G401 (cell line): ENCODE measurements at regions not wholly inside any gene's neighbourhood (a gene's known extent, or its start where the extent isn't known, plus 50 kb on each side); places are given as distances from the start of the nearest gene placed in this dataset.
"Not testable (repeated sequence)": the region's sequence is repeated elsewhere in the genome, so short reads cannot be mapped to it uniquely, and the experiment has no call there.

Source experiments
- DNase-seq: peaks from one replicate; pipeline ENCODE4 v3.0.0-alpha.2; 2015; ENCODE audit warnings: low spot score
- in situ Hi-C: cut with HindIII; loops from 2 replicates; pipeline ENCODE4 v1.10.0; 2016; ENCODE audit warnings: low sequenced_read_pairs, mixed read lengths

DNA sequence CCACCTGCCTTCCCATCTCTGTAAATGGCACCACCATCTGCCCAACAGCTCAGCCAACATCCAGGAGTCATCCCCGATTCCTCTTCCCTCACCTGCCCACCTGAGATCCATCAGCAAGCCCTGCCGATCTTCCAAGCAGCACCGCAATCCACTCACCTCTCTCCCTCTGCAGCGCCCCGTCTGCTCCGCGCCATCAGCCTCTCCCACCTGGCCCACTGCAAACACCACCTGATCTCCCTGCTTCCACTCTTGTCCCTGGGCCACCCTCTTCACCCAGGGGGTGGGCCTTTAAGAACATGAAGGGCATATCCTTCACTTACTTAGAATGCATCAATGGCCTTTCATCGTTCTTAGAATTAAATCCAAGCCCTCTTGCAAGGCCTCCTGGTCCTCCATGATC is 457.3 kb upstream of the SULF2 start:
- in situ Hi-C loops: no loop called here
- no peak for DNase-seq

DNA sequence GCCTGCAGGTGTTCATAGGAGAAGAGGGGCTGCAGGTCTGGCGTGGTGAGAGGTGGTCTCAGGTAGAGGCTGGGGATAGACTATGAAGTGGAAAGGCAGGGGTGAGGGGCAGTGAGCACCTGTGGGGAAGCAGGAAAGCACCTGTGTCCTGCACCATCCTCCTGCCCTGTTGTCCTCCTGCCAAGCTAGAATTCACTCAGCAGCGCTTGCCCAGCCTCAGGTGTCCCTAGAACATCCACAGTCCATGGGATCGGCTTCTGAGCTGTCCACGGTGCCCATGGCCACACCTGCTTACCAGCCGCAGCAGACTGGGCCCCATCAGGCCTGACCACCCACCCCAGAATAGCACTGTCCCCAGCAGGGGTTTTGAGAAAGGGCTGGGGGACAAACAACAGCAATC is 456.2 kb upstream of the SULF2 start:
- in situ Hi-C loops: no loop called here
- DNase-seq: no peak

DNA sequence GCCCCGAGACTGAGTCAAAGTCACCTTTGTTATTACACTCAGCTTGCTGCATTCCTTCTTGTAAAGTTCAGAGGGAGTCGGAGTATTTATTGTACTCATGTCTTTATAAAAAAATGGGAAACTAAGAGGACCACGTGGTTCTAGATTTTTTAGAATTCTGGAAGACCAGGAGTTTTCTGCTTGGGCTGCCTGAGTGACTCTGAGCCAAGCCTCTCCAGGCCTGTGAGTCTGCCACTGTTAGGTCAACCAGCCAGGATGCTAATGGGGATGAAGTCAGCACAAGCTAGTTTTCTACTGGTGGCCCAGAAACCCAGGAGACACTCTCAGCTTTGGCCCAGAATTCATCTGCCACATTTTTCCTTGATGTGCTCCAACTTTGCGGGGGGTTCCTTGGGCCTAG is 453.5 kb upstream of the SULF2 start:
- DNase-seq: no peak
- in situ Hi-C loops: no loop called here

DNA sequence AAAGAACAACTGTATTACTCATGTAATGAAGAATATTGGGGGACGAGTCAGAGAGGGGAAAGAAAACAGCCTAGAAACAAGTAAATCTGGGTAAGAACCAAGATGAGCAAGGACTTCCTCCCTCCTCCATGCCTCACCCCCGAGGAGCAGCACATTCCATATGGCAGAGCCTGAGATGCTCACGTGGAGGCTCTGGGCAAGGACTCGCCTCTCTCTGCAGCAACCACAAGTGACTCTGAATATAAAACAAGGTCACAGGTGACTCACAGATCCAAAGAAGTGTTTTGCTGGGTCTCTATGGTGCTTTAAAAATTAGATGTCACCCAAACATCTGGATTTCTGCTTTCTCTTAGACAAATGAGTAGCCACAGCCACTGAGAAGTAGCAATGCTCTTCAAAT is 453.0 kb upstream of the SULF2 start:
- DNase-seq: no peak
- in situ Hi-C loops: no loop called here

DNA sequence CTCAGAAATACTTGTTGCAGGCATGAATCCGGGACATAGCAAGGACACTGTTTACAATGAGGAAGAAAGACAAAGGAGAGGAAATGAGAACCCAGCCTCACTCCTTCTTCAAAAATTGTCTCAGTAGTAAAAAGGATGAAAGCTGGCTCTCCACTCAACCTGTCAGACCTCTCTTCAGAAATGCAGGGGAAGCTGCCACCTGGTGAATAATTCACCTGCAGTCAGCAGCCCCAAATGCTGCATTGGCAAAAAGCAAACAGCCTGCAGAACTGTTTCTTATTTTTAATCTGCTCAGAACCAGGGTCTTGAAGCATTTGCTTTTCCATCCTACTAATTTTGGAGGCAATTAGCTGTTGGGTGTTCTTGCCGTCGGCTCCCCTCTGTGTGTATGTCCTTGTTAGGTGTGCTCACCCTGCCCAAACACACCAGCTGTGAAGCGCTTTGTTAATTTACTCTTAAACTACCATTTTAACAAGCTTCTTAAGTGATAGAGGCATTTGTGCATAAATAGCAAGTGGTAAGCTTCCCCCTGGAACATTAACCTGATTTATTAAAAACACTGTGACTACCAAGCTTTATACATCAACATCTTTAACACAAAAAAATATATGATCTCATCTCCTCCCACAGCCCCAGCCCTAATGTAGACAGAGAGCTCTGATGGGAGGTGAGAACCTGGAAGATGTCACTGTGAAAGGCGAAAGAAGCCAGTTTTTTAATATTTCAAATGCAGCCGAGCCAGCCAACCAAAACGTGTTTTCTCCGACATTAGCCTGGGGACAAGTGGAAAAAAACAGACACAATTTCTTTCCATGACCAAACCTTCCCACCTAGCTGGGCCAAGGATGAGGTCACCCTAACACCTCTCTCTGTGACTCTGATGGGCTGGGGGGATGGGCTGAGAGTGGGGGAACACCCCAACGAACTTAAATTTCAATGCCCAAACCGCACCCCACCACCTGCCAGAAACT is 451.0 kb upstream of the SULF2 start:
- no peak for DNase-seq
- in situ Hi-C loops: no loop called here

DNA sequence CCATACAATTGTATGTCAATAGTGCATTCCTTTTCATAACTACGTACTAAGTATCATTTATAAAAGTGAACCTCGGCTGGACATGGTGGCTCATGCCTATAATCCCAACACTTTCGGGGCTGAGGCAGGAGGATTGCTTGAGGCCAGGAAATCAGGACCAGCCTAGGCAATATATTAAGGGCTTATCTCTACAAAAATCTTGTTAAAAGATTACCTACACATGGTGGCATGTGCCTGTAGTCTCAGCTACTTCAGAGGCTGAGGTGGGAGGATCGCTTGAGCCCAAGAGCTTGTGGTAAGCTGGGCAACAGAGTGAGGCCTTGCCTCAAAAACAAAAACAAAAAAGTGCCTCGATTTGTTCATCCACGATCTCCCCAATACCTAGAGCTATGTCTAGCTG is 449.7 kb upstream of the SULF2 start:
- in situ Hi-C loops: no loop called here
- no peak for DNase-seq

DNA sequence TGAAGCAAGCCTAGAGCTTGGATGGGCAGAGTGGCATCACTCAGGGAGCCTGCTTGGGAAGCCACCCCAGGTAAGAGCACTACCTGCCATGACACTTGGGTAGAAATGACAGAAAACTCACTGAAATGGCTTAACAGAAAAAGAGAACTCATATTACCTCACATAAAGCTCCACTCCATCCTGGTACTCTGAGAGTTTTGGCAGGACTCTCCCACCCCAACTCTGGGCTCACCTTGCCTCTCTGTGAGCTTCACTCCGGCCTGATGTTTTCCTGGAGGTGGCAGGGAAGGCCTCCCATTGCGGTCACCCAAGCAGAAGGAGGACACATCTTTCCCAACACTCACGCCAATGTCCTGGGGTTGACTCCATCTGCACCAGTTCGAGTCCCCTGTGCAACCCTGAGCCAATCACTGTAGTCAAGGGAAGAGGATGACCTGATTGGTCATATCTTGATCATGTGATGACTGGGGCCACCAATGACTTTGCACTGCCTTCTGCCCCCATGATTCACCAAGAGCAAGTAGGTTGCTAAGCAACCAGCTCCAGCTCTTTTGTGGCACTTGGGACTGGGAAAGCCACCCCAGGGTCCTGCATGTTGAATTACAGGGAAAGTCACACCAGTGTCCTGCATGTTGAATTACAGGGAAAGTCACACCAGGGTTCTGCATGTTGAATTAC is 446.1 kb upstream of the SULF2 start:
- no peak for DNase-seq
- in situ Hi-C loops: no loop called here

DNA sequence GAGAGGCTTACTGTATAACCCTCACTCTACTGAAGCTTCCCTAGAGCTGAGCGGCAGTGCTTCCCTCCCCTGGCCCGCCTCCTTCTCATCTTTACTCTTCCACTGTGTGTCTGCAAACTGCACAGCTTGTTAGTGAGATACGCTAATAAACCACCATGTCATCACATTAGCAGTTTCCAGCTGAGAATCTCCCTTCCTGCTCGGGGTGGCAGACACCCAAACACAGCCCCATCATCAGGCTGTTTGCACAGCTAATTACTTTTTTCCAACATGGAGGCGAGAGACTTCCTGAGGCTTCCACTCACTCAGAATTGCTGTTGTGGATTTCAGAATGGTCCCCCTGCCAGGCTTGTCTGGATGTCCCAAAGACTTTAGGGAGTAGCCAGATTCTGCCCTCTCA is 444.9 kb upstream of the SULF2 start:
- in situ Hi-C loops: no loop called here
- DNase-seq: no peak

DNA sequence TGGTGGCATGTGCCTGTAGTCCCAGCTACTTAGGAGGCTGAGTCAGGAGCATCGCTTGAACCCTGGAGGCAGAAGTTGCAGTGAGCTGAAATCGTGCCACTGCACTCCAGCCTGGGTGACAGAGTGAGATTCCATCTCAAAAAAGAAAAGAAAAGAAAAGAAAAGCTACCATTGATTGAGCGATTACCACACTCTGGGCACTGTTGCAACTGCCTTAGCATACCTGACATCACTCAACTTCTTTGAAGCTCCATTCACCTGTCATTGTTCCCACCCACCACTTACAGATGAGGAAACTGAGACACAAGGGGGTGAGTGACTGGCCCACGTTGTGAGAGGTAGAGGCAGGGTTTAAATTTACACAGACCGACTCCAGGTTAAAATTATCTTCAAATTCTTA is 442.1 kb upstream of the SULF2 start:
- no peak for DNase-seq
- in situ Hi-C loops: no loop called here

DNA sequence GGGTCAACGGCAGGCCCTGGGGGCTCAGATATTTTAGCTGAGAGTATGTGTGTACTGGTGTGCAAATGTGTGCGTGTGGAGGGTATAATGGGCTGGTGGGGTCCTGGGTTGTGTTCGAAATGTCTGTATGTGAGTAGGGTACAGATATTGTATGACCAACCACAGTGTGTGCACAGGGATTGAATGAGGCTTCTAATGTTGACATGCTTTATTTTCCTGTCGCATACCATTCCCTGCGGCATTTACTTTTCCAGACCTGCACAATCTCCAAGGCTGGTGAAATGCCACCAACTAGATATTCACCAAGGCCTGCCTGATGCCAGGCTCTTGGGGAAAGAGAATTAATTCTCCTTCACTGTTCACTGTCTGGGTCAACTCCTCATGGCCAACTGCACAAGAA is 441.4 kb upstream of the SULF2 start:
- no peak for DNase-seq
- in situ Hi-C loops: no loop called here

DNA sequence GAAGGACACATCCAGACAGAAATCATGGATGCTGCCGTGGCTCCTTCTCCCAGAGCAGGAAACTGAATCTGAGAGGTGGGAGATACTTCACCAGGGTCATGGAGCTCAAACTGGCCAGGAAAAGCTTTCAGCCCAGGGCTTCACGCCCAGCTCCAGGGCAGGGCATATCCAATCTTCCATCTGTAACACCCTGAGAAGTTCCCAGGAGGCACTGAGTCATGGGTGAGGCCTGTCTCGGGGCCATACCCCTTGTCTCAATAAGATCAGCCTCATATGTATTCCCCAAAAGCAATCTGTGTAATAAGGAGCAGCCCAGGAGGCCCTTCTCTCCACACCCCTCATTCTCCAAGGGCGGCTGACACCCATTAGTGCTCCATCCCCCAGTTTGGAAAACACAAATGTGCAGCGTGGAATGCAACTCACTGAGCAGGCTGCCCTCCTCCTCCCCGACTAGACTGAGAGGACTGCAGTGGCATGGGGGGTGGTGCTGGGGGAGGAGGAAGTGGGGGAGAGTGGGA is 439.3 kb upstream of the SULF2 start:
- DNase-seq: no peak
- in situ Hi-C loops: loop anchor here (5.0 kb wide), 1 partner anchor 53 kb away; no protein-coding TSS in a partner anchor

DNA sequence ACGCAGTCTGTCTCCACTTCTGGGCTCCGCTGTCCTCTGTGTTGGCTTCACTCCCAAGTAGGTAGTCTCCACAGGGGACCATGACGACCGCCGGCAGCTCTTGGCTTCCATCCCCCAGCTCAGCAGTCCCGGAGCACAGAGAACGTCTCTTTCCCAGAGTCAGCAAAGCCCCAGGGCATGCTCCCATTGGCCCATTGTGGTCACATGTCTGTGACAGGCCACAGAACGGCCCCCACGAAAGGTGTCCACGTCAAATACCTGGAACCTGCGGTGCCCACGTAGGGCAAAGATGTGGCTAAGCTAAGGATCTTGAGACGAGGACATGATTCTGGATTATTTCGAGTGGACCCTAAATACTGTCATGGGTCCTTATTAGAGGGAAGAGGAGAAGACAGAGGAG is 438.4 kb upstream of the SULF2 start:
- in situ Hi-C loops: loop anchor here (5.0 kb wide), 1 partner anchor 54 kb away; no protein-coding TSS in a partner anchor

DNA sequence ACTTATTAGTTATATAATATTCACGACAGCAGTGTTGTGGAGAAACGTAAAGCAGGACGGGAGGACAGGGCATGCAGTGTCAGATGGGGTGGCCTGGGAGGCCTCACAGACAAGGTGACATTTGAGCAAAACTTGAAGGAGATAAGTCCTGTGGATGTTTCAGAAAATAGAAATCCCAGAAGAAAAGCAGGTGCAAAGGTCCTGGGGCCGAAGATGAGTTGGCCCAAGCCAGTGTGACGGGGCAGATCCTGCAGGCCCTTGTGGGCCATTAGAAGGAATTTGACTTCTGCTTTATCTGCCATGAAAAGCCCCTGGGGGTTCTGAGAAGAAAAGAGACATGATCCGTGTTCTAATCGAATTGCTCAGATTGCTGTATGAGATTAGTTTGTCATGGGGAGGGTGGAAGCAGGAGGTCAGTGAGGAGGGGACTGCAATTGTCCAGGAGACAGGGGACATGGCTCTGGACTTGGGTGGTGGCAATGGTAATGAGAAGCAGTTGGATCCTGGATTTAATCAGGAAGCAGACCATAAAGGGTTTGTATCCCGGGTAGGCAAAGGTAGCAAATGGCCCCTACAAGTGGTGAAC is 437.4 kb upstream of the SULF2 start:
- in situ Hi-C loops: loop anchor here (5.0 kb wide), 1 partner anchor 55 kb away; no protein-coding TSS in a partner anchor
- no peak for DNase-seq

More for the DNA sequence above, 438.4 kb upstream of the SULF2 start:
- no peak for DNase-seq

DNA sequence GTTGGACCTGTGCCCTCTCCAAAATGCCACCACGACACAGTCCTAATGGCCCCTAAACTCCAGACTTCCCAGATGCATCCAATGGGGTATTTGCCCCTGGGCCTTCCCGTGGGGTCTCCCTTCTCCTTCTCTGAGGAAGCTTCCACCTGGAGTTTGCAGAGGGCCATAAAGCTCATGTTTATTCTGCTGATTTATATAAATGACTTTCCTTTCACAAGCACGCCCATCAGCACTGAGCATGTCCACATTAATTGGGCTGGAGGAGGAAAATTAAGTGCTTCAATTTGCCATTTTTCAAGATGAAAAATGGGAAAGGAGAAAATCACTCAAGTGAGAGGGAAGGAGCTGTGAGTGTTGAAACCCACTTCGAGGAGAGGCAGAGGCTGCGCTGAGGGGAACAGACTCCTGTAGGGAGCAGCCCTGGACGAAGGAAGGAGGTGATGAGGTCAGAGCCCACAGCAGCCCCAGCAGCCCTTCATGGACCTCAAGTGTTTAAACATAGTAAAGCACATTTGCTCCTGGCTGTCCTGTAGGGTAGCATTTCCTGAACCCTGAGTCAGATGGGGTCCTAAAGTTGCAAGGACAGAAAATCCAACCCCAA is 434.9 kb upstream of the SULF2 start:
- in situ Hi-C loops: loop anchor here (5.0 kb wide), 1 partner anchor 57 kb away; no protein-coding TSS in a partner anchor
- DNase-seq: no peak

DNA sequence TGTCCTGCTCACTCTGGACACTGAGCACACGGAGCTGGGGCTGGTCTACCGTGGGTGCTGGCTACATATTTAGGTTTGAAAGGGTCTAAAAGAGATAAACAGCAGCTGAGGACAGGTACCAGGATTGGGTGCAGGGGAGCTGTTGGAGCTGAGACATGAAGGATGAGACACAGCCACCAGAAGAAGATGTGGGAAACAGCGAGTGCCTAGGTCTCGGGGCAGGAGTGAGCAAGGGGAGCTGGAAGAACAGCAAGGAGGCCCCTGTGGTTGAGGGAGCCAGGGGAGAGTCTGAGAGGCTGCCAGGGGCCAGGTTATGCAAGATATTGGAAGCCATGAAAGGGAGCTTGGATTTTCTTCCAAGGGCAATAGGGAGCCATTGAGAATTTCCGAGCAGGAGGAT is 434.0 kb upstream of the SULF2 start:
- no peak for DNase-seq
- in situ Hi-C loops: no loop called here

DNA sequence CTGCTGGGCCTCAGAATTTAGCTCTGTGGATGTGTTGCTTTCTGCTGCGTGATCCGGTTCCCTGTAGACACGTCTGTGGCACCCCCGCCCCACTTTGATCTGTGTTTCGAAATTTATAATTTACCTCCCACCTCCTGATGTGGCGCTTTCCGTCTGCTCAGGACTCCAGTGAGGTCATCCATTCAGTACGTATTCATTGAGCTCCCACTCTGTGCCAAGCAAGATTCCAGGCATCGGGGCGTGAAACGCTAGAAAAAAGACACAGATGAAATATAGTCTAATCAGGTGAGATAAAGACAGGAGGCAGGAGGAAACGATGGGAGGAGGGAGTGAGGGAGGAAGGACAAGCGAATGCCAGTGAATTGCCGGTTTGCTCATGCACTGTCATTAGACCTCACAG is 431.9 kb upstream of the SULF2 start:
- in situ Hi-C loops: no loop called here
- DNase-seq: no peak

DNA sequence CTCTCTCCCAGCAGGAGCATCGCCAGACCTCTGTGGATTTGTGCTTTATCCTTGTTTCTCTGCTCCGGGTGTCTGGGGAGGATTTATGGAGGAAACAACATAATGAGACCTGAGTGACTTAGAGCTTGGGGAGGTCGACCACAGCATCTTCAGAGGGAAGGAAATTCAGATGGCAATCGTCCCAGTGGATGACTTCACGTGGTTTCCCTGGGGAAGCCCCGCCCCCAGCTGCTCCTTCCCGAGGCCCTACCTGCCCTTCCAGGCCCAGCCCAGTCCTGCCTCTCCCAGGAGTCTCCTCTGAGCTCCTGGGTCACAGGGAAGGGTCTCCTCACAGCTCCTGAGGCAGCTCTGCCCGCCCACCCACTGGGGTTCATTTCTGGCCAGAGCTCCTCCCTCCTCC is 430.3 kb upstream of the SULF2 start:
- DNase-seq: no peak
- in situ Hi-C loops: no loop called here

DNA sequence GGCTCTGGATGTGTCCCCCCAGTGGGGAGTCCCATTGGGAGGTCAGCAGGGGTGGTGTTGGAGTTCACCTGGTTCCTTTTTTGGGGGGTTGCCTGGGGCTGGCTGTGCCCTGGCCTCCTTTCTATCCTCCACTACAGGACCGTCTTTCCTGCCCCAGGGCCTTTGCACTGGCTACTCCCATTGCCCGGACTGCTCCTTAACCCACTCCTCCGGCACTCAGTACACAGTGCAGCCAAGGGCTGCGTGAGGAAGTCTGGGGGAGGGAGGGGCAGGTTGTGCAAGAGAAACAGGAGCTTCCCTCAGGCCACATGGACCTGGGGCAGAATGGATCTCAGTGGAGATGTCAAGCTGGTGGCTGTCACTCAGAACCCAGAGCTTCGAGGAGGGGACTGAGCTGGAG is 429.3 kb upstream of the SULF2 start:
- in situ Hi-C loops: no loop called here
- DNase-seq: no peak

DNA sequence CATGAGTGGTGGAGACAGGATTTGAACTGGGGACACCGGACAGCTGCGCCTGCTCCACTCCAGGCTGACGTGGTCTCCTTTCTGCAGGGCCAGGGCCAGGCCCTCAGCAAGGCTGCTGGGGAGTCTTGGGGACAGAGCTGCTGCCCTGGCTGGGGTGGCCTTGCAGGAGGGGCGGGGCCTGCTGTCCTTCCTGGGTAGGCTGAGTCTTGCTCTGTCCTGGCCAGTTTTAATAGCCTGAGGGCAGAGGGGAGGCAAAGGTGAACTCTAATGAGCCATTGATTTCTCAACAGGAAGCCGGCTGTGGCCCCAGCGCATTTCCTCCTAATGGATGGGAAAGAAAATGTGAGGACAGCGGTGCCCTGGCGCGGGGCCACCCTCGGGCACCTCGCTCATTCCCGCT is 428.4 kb upstream of the SULF2 start:
- DNase-seq, in situ Hi-C loops: not testable (repeated sequence)
